GM12873 (cell line): ENCODE measurements at regions not wholly inside any gene's neighbourhood (a gene's known extent, or its start where the extent isn't known, plus 50 kb on each side); places are given as distances from the start of the nearest gene placed in this dataset.

Experiments used
- CTCF ChIP-seq: IDR thresholded peaks from 2 replicates; pipeline ENCODE4 v1.5.1; 2012; ENCODE audit warnings: low read depth, mild to moderate bottlenecking, moderate library complexity, low read length, control low read depth; ENCODE audit not compliant: insufficient read depth; ENCODE audit errors: missing control alignments

GRCh38 chr11:10386861-10387205, 68.2 kb upstream of the AMPD3 start:
- no peak for TF ChIP-seq CTCF

DNA sequence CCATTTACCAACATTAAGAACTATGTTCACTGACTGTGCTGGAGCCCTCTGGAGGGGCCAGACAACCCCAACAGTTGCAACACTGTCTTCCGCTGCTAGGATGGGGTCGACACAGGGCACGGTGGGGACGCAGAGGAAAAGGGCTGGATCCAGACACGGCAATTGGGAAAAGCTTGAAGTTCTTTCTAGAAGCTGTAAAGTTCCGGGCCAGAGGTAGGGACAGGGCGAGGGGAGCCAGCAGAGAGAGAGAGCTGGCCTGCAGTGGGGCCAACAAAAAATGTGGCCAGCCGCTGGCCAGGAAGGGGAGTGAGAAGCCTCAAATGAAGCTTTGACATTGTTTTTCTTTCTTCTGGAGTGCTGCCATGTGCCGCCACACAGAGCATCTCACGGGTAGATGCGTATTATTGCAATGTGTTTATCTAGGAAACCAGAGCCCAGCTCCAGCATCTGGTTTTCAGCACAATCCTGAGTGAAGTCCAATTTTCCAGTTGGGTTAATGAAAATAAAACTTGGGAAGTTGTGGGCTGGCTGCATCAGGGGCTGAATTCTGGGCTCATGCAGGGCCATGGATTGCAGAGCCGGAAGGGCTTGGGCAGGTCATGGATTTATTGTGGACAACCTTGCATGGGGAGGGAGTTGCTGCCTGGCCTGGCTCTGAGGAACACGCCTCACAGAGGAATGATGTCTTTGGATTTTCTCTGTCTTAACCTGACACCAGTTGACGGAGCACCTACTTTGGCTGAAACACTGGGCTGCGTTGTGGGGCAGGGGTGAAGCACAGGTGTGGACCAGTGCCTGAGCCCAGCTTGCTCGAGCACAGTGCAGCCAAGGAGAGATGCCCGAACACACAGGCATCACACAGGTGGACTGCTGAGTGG, 67.6 kb upstream of the AMPD3 start:
- no peak for TF ChIP-seq CTCF

DNA sequence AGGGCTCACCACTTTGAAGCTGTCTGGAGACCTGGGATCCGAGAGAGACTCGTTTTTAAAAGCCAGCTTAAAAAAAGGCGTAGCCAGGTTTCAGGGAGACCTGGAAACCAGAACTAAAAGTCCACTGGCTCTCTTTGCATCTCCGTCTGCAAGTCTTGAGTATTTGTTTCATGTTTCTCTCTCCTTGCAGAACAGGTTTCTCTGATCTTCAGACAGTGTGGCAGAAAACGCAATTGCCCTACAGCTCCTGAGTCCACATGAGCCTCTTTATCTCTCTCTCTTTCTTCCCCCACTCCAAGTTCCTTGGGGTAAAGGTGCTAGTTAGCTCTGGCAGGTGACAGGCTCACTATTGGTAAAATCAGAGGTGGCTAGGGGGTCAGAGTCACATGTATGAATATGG, 67.0 kb upstream of the AMPD3 start:
- TF ChIP-seq CTCF: no peak

DNA sequence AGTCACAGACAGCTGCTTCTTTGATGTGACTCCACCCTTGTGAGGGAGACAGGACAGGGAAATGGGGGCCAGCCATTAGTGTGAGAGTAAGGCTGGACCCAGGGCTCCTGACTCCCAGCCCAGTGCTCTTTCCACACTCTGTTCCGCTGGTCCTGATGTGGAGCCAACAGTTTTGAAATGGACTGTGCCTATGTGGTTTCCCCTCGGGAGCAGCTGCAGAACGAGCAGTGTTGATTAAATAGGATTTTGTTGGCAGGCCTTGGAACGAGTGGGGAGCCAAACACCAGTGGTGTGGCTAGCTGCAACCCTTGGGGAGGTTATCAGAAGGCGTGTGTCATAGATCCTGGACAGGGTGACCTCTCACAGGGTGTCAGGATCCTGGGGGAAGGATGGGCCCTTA, 66.5 kb upstream of the AMPD3 start:
- no peak for TF ChIP-seq CTCF

DNA sequence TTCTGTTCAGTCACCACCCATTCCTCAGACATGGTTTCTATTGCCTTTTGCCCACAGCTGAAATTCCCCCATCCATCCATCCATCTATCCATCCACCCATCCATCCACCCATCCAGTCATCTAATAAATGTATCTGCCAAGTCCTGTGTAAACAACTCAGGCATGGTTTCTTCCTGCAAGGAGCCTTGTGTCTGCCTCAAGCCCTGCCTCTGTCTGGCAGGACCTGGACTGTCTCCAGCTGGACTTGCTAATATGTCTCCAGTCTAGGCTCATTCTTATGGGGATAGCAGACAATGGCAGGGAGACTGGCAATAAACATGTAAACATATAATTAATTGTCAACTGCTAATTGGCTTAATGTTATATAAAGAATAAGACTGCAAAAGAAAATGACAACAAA, 64.7 kb upstream of the AMPD3 start:
- TF ChIP-seq CTCF: no peak

GRCh38 chr11:10392095-10393079, 62.7 kb upstream of the AMPD3 start:
- no peak for TF ChIP-seq CTCF

DNA sequence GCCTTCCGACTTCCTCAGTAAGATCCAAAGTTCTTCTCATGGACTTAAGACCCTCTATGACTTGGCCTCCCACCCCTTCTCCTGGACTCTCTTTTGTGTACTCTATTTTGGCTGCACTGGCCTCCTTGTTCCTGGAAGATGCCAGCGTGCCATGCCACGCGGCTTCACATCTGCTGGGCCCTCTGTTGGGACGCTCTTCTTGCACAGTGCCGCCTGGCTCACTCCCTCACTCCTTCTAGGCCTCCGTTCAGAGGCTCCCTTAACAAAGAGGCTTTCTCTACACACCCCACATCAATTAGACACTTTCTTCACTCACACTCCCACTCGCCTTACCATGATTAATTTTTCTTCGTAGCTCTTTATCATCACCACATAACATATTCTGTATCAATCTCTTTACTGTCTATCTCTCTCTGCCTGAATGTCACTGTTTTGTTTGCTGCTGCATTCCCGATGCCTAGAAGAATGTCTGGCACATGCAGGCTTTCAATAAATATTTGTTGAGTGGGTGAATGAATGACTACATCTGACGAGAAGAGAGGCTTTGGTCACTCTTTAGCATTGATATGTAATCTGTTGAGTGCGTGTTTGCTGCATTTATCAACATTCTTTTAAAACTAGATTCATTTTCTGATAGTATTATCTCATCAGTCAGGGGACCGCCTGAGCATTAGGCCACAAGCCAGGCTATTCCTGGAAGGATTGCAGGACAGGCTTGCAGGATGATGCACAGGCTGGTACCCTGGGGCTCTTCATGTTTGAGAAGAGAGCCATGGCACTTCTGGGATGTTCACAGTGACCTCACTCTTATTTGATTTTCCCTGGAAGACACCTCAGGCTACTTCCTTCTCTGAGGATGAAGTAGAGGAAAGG, 60.6 kb upstream of the AMPD3 start:
- no peak for TF ChIP-seq CTCF
